HG02588 (cell line): ENCODE measurements at regions not wholly inside any gene's neighbourhood (a gene's known extent, or its start where the extent isn't known, plus 50 kb on each side); places are given as distances from the start of the nearest gene placed in this dataset.
A peak's percentile ranks its signal among the peaks of the same experiment; 100 is the strongest.

Experiments used
- ATAC-seq: cut with Tn5 transposase; IDR thresholded peaks from one replicate; pipeline ENCODE4 v1.9.1; 2021; ENCODE audit warnings: mild to moderate bottlenecking, moderate library complexity; ENCODE audit not compliant: unreplicated experiment

DNA sequence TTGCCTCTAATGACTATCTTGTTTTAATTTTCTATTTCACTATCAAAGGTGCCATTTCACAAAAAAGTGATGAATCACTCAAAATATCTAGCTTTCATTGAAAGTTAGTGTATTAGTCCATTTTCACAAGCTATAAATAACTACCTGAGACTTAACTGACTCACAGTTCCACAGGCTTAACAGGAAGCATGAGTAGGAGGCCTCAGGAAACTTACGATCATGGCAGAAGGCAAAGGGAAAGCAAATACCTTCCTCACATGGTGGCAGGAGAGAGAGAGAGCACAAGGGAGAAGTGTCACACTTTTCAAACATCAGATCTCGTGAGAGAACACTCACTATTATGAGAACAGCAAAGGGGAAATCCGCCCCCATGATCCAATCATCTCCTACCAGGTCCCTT lies 1220.4 kb upstream of the ZEB2 start:
- ATAC-seq = no peak

DNA sequence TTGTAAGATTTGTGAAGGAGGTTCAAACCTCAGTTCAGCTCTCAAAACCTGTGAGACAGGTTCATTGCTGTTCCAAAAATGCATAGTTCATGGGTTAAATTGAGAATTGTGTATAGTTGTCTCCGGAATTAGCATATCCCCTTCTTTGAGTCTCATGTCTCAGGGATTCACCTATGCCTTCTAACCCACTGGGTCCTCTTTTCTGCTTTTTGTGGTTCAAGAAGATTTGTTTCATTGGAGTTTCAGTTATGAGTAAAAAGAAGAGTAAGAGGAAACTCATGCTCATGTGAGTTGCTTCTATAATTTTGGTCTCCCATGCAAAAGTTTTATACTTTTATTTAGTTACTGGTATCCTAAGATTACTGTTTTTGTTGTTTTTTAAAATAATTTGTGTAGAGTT lies 1219.8 kb upstream of the ZEB2 start:
- peak; percentile 68 for ATAC-seq

DNA sequence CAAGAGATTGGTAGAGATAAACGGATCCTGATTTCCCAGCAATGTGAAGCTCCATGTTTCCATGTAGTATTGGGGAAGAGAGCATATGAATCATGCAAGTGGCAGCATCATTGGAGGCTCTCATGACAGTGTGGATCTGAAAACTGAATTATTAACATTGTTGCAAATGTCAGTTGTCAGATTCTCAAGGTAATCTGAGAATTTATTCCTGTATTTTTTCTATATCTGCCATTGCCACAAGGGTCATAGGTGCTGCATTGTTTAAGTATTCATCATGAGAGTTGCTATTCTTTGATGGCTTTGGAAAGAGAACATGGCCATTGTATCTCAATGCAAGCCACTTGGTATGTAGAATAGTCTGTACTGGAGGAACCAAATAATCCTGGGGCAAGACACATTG lies 1217.0 kb upstream of the ZEB2 start:
- no peak for ATAC-seq

DNA sequence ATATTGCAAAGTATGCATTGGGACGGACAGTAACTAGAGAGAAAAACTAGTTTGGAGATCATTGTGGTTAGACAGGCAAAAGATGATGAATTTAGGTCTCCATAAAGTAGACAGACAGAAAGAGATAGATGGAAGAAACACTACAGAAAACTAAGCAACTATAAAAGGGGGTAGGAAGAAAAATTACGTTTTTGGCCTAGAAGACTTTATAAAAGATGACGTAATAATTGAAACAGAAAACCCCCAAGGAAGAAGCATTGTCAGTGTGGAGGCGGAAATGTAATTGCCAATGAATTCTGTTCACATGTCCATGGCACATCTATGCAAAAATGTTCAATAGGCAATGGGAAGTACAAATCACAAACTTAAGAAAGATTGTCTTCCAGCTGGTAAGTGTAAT lies 1211.5 kb upstream of the ZEB2 start:
- ATAC-seq = no peak

DNA sequence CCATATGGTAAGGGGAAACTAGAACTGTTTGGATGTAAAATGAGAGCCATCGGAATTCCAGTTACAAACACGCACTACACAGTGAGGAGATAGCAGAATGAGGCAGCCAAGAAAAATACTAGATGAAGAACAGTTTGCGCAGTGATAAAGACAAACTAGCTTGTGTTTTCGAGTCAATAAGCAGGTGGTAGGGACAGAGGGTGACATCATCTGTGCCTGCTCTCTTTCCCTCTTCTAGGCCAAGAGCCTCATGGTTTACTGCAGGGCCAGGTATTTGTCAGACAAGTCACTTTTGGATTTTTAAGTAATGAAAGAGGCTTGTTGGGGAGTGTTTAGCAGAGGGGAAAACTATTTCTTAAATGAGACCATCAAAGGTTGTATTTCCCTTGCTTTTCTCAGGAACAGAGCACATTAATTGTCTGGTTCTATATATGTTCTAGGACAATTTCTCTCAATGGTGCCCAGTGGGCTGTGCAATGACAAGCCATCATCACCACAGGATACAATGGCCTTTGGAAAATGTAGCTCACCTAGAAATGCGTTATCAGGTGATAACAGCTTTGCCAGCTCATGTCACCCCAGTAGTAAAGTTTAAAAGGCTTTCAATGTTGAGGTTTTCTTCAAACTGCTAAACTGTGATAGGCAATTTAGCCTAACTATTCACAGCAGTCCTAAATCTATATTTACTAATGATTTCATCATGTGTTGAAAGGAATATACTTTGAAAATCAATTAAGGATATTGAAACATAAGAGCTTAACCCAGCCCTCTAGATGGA lies 1210.3 kb upstream of the ZEB2 start:
- no peak for ATAC-seq

DNA sequence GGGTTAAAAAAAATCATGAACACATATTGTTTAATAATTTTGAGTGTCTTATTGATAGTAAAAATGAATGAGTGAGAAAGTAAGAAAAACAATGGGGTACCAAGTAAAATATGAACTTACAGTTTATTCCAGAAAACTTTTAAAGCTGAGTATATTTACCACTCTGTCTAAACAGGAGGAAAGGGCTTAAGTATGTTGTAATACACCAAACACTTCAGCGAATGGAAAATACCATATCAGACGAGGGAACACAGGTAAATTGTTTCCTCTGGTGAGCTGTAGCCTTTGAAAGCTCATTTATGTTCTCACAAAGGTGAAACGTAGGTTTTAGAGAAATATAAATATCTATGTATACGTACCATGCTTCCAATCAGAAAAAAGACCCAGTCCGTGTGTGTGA lies 1209.6 kb upstream of the ZEB2 start:
- no peak for ATAC-seq

DNA sequence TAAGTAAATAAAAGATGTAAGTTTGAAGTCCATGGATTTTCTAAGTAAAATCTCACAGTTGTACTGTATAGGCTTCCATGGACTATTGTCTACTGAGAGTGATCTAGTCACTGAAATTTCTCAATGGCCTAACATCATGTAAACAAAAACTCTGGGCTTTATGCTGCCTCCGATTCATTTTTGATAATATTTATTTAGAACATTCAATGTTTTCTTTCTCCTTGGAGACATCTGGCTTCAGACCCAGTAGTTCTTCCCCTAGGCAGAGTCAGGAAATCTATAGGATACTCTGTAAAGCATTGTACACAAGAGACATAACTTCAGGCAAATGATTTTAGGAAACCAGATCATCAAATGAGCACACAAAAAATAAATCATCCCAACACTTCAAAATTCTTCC lies 1208.6 kb upstream of the ZEB2 start:
- no peak for ATAC-seq

DNA sequence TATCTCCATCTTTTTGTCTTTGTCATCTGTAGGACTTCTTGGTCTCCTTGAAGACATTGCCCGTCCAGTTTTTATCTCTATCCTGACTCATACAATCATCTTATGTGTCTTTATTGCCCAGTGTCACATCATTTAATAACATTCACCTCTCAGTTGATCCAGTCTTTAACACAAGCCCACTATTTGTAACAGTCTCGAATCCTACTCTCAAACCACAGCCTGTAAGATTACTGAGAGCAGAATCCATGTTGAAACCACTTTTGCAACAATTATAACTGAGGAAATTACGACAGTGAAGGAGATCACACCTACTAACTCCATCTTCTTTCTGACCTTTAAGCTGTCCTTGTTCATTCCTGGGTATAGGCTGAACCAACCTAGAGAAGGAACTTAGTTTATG lies 1206.0 kb upstream of the ZEB2 start:
- ATAC-seq = no peak

DNA sequence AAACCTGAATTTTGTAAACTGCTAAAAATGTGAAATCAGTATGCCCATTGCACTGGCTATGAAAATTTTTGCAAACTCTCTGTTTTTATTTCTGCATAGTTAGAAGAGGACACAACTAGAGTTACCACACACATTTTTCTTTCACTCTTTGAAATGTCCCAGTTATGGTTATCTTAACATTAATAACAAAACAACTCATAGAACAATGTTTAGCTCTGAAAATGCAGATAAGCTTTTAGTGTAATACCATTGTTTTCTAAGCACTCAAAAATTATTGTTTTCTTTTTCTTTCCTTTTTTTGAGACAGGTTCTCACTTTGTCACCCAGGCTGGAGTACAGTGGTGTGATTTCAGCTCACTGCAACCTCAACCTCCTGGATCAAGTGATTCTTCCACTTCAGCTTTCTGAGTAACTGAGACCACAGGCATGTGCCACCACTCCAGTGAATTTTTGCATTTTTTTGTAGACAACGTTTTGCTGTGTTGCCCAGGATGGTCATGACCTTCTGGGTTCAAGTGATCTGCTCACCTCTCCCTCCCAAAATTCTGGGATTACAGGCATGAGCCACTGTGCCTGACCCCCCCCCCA lies 1204.5 kb upstream of the ZEB2 start:
- ATAC-seq = no peak

DNA sequence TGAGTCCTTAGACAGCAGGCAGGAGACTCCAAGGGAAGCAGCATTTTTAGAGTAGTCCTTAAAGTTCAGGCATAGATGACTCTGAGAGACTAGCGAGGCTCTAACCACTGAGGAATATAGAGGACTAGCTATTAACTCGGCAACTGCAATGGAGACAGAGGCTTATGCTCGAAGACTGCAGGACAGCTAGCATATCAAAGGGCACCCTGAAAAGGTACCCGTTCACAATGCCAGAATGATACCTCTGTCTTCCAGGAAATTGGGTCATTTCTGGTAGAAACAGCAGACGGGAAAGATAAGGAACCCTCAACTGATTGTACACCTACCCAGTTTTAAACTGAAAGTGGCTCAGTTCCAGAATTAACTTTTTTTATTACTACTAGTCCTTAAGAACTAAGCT lies 1204.0 kb upstream of the ZEB2 start:
- ATAC-seq = no peak

DNA sequence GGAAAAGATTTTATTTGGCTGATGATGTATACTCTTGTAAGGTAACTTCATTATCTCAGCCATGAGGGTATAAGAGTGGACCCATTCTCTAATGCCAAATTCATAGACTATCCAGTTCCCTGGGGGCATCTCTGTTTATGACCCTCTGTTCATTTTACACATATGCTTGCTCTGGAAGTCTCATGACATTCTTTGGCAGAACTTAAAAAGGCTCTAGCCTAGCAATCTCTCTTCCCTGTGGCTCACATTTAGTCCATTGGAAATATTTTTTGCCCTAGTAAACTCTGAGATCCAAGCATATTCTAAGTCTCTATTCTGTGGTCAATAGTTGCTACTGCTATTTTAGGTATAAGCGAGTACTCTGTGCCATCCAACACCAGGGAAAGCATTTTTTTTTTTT lies 1201.8 kb upstream of the ZEB2 start:
- ATAC-seq = no peak

DNA sequence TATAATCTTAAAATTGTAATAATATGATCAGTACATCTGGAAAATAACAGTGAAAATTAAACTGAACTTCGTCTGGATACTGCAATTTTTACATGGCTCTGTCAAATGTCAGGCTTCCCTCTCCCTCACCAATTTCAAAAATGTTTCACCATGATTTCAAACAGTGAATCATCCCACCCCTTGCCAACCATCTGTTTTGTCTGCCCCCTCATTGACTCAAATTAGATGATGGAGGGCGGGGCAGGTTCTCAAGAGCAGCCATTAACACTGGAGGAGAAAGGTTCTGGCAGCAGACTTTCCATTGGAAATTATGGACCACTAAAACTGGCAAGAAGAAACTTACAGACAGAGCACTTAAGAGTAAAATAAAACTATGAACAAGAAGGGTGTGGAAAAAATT lies 1195.7 kb upstream of the ZEB2 start:
- no peak for ATAC-seq

DNA sequence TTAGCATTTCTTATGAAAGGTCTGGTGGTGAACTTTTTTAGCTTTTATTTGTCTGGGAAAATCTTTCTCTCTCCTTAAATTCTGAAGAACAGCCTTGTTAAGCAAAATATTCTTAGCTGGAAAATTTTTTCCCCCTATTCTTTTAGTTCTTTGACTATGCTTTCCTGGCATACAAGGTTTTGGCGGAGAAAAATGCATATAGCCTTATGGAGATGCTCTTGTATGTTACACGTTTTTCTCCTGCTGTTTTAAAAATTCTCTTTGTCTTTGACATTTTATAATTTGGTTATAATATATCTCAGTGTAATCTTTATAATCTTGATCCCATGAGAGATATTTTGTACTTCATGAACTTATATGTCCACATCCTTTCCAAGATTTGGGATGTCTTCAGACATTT lies 1190.4 kb upstream of the ZEB2 start:
- no peak for ATAC-seq

DNA sequence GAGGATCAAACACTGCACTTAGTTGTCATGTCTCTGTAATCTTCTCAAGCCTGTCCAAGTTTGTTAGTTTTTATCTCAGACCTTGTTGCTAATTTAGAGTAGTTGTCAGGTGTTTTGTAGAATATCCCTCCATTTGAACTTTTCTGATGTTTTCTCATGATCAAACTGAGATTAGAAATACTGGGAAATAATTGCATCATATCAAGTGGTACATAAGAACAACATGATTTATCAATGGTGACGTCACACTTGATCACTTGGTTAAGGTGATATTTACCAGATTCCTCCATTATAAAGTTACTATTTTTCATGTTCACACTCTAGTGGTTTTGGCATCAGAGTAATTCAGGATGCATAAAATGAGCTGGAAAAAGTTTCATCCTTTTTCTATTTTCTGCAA lies 1182.4 kb upstream of the ZEB2 start:
- no peak for ATAC-seq

DNA sequence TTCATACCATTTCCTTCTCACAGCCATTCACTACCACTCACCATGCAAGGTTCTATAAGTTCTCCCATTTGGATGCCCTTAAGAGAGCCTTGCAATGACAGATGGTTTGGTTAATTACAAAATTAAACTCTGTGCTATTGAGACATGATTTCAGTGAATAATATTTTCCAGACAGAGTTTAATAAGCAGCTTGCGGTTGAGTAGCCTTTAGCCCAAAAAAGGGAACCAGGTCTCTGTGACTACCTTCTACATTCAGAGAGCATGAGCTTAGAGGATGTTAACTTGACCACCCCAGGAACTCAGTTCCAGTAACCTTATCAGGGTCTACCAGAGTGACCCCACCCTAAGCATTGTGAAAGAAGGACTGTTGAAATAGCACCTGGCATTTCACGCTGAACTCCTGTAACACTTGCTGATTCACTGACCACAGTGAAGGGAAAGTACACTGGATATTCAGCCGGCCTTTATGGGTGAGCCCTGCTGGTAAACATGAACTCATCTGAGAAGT lies 1173.1 kb upstream of the ZEB2 start:
- peak; percentile 79 for ATAC-seq

DNA sequence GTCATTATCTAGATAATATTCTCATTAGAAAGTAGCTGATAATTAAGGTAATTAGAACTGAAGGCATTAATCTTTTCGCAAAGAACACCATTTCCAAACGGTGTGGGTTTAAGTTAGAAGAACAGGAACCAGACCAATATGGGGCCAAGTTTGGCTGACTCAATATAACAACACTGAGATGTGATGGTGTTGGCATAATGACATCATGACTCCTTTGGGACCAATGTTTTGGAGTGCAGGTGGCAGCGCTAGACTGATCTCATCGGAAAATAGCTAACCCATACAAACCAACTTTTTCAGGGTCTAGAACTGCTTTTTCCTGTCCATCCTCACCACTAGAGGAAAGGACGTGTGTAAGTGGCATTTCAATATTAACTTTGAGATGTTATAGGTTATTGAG lies 1171.7 kb upstream of the ZEB2 start:
- no peak for ATAC-seq

DNA sequence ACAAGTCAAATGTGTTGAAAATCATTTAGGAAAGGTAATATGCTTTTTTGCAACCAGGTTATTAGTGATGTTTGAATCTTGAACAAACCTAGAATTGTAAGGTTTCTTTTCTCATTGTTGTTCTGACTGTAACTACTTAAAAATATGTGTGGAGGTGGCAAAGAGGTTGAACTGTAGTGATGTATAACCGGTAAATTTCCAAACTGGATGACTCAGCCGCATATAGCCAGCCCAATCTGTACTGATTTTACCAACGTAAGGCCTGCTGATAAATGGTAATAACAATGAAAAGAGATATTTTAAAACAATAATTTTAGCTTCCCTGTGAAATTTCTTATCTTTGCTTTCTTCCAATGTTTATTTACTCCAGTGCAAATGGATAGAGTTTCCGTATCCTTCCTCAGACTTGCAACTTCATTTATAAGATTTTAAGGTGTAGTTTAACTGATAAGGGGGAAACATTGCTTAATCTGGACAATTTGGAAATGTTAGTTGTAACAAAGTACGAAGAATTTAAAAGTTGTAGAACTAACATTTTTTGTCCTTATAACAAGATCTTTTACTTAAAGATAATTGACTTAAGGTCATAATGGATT lies 1170.4 kb upstream of the ZEB2 start:
- no peak for ATAC-seq

DNA sequence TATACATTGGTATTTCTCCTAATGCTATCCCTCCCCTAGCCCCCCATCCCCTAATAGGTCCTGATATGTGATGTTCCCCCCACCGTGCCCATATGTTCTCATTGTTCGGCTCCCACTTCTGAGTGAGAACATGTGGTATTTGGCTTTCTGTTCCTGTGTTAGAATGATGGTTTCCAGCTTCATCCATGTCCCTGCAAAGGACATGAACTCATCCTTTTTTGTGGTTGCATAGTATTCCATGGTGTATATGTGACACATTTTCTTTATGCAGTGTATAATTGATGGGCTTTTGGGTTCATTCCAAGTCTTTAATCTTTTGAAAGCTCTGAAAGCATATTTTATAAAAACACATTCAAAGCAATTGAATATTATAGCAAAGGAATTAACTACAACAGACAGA lies 1169.4 kb upstream of the ZEB2 start:
- no peak for ATAC-seq

DNA sequence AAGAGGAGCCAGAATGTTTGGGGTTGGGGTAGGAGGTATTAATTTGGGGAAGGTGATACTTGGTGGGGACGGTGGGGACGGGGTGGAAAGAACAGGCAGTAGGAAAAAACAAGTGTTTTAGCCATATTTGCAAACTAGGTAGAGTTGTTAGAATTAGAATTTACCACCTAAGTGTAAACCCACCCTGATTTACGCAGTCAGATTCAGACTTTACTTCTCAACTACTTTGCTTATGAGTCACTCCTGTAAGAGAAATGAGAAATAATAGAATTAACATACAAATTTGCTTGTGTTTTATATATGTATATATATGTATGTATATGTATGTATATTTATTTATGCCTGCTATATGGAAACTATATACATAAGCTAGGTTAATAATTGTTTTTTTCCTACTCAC lies 1168.2 kb upstream of the ZEB2 start:
- ATAC-seq = no peak

DNA sequence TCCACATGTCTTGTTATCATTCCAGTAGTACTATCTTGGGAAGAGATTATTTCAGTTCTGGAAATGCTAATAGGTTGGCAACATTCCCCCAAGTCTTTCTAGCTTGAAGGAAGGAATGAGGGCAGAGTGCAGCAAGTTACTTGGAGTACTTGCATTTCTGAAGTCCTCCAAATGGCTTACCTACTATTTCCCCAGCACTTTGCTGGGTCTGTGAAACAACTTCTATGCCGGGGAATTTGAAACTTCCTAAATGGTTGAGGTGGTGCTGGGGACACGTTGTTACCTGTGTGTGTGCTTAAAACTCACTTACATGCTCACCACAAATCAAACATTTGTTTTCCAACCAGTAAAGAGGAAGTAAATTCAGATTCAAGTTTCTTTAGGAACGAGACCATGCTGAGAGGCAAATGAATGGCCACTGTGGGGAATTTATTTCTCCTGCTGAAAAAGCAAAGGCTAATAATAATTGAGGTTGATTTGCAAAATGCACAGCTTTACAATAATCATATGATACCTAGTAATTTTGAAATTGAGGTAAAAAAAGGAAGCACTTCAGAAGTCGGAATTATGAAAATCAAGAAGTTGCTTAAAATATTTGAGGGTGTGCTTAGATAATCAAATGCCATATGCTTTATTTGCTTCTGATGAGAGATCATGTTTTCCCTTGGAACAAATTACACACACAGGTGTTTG lies 1167.7 kb upstream of the ZEB2 start:
- ATAC-seq = no peak

DNA sequence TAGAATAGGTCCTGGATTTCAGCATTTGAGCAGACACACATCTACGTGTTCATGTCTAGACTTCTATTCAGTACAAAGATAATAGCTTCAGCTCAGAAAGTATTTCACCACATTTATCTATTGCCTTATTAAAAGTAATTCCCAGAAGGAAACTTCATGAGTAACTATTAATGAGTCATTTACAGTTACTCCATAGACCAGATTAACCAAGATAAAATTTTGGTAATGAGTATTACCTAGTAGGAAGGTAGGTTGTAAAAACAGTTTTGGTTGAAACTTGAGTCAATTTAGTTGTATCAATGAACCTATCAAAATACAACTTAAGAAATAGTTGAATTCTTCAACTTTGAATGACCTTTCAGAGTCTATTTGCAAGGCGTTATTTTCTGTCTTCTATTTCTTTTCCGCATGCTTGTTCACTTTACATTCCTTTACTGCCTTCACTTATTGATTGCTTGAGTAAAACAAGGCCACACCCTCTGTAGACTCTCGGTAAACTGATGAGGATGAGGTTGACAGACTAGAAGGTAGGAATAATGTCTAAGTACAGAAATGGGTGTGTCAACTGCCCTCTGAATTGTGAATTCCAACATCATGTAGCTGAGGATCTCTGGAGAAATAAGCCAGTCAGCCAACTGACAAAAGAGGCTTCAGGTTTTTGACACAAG lies 1165.6 kb upstream of the ZEB2 start:
- no peak for ATAC-seq
